HT1080 (cell line): ENCODE measurements at regions not wholly inside any gene's neighbourhood (a gene's known extent, or its start where the extent isn't known, plus 50 kb on each side); places are given as distances from the start of the nearest gene placed in this dataset.

ENCODE experiments used
- DNase-seq: peaks from one replicate; pipeline ENCODE4 v3.0.0-alpha.2; 2015; ENCODE audit warnings: low read depth

DNA sequence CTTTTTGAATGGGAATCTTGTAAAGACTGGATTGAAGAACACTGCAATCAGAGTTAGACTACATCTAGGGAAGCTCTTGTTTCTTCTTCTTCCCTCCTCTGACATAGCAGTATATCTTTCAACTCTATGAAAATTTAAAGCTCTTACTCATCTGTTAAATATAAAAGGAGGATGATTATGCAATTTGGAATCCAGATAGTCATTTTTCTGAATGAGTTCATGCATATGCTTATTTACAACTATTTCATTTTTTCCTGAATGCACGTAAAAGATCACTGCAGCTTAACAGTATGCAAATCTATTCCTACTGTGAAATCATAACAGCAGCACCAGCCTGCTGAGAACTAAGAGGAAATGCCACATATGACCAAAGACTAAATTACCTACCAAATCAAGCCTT, 133.5 kb upstream of the TMCC3 start:
- DNase-seq: no peak

DNA sequence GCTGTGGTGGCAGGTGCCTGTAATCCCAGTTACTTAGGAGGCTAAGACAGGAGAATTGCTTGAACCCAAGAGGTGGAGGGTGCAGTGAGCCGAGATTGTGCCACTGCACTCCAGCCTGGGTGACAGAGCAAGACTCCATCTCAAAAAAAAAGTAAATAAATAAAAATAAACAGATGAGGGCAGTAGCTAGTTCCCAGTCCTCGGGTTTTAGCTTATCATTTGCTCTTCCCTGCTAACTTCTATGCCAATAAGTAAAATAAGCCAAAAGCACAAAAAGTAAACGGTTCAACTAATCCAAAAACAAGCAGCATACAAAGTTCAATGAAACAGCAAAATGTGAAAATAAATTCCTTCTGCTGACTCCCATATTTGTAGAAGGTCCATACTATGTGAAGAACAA, 133.0 kb upstream of the TMCC3 start:
- no peak for DNase-seq

DNA sequence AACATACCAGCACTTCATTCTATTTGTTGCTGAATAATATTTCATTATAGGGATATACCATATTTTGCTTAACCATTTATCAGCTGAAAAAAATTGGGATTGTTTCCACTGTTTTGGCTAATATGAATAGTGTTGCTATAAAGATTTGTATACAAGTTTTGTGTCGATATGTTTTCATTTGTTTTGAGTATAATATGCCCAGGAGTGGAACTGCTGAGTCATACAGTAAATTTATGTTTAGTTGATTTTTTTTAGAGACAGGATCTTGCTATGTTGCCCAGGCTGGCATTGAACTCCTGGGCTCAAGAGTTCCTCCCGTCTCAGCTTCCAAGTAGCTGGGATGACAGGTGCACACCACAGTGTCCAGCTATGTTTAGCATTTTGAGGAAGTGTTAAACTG, 131.5 kb upstream of the TMCC3 start:
- no peak for DNase-seq

DNA sequence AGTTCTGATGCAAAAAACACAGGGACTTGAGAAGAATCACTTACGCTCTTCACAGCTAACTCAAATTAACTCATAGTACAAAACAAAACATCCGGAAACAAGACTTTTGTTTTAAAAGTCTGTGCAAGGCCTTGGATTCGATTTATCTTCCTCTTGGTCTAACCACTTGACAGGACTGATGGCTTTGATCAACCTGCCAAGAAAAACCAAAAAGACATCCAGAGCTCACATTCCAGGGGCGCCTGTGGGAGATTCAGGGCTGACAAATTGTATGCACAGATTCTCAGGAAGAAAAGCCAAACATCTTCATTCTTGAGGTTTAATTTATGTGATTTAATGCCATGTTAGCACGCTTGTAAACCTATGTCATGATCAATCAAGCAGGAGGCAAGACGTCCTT, 129.1 kb upstream of the TMCC3 start:
- peak; percentile 64 for DNase-seq

DNA sequence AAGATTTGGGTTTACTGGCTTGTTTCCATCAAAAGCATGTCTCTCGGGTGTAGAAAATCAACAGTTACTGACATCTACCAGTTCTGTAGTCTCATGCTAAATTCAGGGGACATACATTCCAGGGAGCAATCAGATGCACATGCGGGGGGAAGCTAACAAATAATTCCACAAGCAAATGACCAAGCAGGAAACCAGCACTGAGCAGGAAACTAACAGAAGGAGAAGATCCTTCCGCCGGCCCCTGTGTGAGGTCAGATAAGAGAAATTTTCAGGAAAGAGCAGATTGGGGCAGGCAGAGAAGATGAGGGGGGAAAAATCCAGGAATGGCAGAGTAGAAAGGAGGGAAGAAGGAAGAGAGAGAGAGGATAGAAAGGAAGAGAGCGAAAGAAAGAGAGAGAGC, 127.6 kb upstream of the TMCC3 start:
- no peak for DNase-seq

DNA sequence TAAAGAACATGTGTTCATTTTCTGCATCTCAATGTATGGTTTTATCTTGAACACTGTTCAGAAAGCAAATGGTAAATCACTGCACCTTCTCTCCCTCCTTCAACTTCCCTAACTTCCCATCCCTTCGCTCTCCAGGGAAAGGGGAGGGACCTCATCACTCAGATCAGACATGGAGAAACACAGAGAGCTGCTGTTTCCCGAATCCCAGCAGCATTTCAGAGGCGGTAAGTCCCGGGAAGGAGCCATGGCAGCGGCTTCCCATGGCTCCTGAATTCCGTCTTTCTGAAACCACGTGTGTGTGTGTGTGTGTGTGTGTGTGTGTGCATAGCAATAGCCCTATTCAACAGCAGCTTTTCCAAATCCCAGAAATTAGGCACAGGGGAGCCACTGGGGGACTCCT, 125.4 kb upstream of the TMCC3 start:
- DNase-seq: no peak

DNA sequence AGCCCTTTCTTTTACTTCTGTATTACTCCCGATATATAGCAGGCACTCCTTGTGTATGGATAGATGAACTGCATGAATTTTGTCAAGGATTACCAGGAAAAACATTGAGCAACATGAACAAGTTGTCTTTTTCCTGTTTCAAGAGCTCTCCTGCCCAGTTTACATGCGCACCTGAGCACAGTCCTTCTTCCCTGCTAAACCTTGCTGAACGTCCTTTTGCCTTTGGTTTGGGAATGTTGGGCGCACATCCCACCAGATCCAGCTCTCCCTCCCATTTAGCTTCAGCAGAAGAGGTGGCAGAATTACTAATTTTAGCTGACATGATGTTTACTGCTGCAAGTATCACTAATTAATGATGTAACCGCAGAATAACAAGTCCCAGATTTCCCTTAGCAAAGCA, 121.4 kb upstream of the TMCC3 start:
- no peak for DNase-seq

DNA sequence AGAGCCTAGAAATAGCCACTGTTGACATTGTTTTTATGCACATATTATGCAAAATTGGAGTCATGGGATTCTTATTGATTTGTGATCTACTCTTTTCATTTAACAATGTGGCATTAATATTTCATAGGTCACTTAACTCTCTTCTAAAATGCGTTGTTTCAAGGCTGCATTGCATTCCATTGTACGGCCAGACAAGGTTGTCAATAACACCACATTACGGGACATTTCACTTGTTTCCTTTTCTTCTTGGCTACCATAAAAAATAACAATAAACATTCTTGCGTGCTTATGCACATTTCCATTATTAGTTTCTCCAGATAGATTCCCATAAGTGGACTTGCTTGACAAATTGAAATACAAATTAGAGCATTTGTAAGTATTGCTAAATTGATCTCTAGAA, 120.8 kb upstream of the TMCC3 start:
- DNase-seq: no peak

DNA sequence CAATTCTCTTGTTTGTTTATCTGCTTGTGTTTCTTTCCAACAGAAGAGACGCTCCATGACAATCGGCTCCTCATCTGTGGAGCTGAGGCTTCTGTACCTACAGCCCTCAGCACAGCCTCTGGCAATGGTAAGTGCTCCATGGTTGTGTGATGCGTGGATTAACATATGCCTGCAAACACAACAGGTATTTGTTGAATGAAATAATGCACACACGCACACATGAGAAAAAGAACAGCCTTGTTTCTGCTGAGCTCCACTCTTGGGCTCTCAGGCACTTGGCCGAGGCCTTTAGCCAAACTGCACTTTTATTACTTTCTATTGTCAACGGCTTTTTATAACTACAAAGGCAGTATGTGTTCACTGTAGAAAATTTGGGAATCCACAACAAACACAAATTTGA, 120.4 kb upstream of the TMCC3 start:
- DNase-seq: no peak

DNA sequence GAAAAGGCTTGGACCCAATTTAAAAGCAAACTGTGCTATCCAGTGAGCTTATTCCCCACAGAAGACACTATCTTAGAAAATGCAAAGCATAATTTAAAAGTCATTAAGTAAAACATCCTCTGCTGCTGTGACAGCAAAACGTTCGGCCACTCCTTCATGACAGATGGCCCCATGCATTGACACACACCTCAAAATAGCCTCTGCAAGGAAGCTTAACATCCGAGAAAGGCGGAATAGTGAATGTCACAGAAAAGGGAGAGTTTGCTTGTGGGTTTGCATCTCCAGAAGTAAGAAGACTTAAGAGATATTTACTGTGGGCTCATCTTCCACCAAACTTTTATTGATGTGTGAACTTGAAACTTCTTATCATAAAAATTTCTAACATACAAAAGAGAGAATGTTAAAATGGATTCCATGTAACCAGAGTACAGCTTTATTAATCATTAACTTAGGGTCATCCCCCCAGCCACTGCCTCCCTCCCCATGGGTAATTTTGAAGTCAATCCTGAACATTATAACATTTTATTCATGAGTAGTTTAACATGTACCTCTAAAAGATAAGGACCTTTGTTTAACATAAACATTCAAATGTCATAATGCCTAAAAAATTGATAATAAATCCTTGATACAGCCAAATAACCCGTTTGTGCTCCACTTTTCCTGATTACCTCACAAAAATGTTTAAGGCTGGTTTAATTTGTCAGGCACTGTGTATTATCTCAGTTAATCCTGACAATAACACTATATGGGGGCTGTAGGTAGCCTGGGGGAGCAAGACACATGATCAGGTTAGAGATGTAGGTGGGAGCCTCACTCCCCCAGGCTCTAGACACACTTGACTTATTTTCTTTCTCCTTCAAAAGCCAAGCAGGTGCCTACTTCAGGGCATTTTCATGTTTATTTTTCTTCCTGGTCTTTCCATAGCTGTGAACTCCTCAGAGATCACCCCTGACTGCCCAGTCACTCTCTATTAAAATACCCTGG, 119.7 kb upstream of the TMCC3 start:
- DNase-seq: no peak

DNA sequence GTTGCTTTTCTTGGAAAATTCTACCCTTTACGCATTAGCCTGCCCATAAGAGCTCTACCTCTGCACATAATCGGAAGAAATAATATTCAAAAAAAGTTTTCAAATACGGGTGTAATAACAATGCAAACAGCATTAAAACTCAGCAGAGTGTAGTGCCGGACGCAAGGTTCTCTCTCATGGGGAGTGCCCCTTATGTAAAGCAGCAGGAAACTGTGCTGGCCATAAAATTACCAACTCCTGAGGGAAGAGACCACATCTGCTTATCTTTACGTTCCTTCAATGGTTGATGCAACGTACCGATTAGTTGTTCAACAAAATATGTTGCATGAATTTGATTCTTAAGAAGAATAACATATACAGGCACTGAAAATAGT, 118.7 kb upstream of the TMCC3 start:
- no peak for DNase-seq

DNA sequence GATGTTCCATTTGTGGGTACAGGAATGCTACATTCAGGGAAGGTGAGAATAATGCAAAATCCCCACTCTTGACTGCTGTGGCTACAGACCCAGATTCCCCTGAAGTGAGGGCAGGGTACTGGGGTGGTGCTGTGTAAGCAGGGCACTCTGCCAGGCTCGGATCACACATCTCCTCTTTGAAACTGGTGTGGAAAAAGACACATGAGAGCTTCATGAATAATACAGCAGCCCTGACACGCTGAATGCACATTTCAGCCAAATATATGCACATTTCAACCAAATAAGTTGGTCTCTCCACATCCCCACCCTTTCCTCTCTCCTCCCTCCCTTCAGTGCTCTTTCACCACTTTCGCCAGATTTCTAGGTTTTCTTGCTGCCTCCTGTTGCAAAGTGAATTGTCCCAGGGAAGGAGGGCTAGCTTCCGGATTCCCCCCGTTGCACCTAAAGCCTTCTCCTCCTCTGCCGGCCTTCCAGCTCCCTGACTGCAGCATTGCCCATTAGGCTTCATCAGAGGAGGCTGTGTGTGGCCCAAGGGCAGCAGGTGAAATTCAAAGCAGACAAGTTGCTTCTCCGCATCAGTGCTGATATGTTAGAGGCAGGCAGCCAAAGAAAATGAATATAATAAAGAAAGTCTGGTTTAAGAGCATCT, 118.2 kb upstream of the TMCC3 start:
- no peak for DNase-seq

DNA sequence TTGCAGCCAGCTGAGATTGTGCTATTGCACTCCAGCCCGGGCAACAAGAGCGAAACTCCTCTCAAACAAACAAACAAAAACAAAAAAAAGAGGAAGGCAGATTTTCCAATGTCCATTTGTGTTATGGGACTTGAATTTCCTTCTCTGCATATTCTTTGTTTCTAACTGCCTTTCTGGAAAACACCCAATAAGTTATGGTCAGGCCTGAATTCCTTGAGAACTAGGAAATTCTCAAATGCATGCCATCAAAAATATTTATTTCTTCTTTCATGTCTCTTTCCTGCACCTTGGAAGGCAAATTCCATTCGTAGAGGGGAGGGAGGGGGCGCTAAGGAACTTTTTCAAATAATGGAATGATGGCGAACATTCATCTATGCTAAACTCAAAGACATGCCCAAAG, 117.6 kb upstream of the TMCC3 start:
- no peak for DNase-seq

DNA sequence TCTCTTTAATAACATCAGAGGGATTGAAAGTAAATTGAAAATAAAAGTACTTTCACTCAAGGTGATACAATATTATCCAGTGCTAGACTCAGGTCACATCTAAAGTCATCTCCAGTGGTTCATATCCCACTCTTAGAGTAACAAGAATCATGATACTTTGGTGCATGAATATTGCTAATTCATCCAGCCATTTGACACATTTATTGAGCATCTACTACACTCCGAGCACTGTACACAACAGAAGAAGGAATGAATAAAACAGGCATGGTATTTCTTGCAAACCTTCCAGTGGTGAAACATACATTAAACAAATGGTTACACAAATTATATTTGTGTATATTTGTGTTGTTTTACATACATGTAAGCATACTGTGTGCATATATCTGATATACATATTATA, 116.0 kb upstream of the TMCC3 start:
- no peak for DNase-seq

DNA sequence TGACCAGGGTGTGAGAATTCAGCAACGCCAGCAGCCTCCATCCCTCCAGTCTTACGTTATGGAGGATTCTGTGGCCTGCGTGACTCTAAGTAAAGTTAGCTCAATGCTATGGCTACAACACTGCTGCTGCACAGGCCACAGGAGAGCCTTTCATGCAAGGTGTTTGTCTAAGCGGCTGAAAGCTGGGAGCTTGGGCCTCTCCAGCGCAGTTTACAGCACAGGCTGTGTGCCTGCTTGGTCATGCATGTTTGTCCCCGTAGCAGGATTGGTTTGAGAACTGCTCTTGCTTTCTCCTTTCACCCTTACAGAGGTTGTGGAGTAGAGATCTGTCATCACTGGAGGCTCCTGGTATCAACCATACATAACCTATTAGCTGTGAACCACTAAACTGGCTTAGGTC, 113.1 kb upstream of the TMCC3 start:
- DNase-seq: no peak

DNA sequence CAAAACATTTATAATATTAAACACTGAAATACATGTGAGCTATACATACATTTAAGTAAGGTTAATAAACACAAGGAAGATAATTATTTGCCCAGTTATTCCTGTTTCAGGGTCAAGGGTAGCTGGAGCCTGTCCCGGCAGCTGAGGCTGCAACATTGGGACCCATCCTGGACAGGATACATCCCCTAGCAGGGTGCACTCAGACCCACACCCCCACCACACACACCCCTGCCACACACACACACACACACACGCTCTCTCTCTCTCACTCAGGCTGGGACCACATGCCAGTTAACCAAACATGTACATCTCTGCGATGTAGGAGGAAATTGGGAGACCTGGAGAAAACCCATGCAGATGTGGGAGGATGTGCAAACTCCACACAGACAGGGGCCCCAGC, 112.6 kb upstream of the TMCC3 start:
- DNase-seq: no peak

DNA sequence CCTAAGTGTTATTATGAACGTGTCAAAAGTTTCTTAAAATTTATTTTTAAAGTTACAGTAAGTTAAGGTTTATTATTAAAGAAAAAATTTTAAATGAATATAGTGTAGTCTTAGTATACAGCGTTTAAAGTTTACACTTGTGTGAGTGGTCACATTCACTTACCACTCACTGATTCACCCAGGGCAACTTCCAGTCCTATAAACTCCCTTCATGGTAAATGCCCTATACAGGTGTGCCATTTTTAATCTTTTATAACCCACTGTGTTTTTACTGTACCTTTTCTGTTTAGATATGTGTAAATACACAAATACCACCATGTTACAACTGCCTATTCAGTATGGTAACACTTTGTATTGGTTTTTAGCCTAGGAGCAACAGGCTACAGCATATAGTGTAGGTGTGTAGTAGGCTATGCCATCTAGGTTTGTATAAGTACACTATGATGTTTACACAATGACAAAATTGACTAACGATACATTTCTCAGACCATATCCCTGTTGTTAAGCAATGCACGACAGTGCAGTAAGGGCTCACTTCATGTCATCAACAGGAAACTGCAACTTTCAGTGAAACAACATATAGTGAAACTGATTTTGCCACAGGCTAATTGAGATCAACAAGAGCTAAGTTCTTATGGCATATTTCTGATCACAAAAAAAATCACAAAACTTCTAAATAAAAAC, 112.0 kb upstream of the TMCC3 start:
- no peak for DNase-seq

DNA sequence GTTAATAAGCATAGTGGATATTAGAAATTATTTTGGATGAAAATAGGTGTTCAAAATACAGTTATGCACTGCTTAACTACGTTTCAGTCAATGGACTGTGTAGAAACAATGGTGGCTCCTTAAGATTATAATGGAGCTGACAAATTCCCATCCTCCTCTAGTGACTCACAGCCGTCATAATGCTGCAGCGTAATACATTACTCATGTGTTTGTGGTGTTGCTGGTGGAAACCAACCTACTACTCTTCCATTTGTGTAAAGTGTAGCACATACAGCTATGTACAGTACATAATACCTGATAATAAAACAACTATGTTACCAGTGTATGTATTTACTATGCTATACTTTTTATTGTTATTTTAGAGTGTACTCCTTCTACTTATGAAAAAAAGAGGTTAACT, 111.2 kb upstream of the TMCC3 start:
- peak; percentile 95 for DNase-seq

DNA sequence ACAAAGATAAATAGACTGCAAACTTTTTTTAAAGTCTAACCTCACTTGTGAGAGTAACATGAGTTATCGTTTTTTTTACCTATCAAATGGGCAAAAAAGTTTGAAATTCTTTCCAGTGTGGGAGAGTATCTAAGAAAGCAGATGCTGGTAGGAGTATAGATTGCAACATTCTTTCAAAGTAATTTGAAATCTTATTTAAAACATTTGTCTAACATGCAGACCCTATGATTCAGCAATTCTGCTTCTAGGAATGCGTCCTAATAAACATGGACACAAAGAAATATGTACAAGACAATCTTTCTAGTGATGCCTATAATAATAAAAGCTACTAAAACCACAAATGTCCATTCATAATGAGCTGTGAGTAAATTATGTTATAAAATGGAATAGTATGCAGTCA, 110.4 kb upstream of the TMCC3 start:
- no peak for DNase-seq

DNA sequence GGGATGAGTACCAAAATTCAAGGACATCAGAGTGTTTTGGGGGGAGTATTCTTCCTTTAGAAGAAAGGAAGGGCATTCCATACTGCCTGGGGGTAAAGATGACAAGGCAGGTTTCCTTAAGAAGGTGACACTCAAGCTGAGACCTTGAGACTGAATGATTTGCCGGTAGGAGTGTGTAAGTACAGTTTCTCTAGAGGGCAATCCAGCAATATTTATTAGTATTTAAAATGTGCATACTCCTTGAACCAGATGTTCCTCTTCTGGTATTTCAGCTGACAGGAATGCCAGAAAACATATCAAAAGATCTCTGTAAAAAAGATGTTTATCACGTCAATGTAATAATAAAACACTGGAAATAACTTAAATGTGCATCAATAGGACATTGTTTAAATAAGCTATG, 106.4 kb upstream of the TMCC3 start:
- DNase-seq: no peak

DNA sequence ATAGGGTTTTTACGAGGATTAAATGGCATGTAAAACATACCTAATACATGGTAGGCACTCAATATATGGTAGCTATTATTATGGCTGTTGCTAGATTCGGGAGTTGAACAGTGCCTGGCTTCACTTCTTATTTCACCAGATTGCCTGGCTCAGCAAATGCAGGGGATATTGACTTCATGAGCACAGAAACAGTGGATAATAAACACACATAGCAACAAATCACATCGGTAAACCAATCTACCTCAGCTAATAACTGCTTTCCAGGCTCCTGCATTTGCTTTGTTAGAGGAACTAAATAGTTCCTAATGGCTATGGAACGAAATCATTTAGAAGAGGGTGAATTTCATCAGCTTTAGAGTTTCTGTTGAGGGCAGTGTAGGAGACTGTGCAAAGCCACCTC, 105.2 kb upstream of the TMCC3 start:
- no peak for DNase-seq

DNA sequence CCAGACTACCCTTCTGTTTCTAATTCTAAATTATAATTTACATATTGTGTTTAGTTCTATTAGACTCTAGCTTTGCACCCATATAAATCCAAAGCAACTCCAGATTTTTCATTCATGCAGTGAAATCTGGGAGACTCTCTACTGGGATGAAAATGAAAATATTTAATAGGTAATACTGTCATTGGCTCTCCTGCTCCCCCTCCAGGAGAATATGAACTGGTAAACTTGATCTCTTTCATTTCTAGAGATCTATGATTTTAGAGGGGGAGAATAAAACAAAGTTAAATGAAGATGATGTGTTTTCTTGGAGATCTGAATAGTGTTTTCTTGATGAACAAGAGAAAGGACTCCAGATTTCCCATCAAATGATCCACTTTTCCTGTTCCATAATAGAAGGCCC, 104.3 kb upstream of the TMCC3 start:
- no peak for DNase-seq
